ENCODE measurements at regions not wholly inside any gene's neighbourhood (a gene's known extent, or its start where the extent isn't known, plus 50 kb on each side); places are given as distances from the start of the nearest gene placed in this dataset.
A peak's percentile ranks its signal among the peaks of the same experiment; 100 is the strongest.

DNA sequence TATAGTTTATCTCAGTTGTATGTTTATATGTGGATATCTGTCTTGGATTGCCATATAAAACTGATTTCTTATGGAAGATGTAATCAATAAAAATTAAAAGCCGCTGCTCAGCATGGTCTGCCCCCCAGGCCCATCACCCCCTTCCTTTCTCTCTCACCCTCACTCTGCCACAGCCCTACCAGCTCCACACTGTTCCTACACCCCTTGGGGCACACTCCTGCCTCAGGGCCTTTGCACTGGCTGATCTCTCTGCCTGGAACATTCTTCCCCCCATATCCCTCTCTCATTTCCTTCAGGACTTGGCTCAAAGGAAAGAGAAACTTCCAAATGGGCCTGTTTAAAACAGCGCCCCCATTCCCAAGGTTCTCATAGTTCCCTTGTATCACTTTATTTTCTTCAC, 63.1 kb downstream of the LRRC32 start:
- DNase-seq (ENCODE audit: low spot score), result no peak

DNA sequence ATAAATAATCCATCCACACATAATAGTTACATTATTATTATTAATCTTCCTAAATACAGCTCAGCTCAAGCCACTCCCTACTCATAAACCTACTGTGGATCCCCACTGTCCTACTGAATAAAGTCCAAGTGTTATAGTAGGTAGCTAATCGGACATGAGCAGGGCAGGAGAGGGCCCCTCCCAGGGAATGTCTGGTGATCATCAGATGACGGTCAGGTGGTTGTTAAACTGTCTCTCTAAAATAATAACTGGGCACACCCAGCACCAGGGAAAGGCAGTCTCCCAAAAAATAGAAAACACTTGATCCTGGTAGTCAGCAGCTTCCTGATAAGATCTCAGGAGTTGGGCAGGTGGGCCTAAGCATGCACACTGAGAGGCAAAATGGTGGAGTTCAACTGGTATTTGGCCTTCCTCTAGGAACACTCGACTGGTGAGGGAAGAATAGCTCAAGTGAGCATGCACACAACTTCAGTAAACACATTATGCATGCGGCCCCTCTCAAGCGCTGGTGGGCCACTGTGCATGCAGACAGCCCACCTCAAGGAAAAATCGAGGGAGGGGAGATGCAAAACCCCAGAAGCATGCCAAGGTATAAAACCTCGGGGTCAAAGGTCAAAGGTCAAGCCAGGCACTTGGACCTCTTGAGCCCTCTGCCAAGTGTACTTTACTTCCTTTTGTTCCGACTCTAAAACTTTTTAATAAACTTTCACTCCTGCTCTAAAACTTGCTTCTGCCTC, 65.0 kb downstream of the LRRC32 start:
- DNase-seq (ENCODE audit: low spot score), result peak; percentile 40

DNA sequence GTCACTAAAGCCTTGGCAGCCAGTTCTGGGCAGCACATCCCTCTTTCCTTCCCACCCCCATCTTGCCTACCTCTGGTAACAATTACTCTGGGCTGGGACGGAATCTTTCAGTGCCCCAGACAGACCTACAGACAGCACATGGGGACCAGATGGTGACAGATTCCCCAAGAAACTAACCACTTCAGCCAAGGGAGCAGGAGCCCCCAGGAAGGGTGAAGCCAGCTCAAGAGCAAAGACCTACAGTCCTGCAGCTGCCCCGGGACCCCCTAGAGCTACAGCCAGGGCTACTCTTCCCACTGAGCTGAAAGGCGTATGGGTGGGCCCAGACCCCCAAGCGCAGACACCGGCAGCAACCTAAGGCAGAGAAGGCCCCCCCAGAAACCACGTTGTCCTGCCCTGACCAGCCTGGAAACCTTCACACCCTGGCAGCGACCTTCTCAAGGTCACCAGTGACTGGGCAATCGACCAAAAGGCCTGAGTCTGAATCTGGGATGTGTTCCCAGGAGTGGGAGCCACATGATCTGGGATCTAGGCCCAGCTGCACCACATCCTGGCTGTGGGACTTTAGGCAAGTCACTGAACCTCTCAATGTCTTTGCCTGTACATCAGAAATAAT, 65.8 kb downstream of the LRRC32 start:
- peak; percentile 38 for DNase-seq (ENCODE audit: low spot score)

DNA sequence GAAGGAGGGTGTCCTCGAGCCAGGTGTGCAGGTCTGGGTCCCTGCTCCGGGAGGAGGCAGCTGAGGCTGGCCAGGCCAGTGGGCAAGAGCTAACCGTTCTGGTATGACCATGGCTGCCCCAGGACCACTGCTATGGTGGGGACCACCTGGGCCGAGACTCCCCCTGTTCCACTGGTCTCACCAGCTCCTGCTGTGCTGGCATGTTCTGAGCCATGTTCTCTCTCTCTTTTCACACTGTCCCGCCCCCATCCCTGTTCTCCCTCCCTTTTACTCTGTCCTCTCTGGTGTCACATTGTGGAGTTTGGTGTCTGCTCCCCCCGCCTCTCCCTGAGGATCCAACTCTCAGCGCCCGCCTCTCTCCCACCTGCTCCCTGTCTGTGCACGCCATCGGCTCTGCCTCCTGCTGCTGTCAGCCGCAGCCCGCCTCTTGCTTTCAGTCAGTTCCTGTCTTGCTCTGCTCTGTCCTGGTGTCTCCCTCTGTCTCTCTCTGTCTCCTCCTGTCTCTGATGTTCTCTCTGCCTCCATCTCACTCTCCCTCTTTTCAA, 66.4 kb downstream of the LRRC32 start:
- DNase-seq (ENCODE audit: low spot score), result peak; percentile 40

DNA sequence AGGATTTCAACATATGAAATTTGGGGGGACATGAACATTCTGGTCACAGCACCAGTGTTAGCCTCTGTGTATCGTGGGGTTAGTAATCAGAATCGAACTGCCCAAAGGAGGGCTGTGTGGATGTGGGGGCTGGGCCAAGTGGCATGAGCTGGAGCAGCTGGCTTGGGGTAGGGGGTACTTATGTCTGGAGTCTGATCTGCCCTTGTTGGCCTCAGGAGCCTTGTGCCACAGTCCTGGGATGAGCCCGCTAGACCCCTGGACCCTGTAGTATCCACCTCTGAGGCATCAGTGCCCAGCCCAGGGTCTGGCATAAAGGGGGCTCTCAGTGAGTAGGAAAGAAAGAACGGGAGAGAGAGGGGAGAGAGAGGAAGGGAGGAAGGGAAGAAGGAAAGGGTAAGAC, 67.3 kb downstream of the LRRC32 start:
- DNase-seq (ENCODE audit: low spot score), result peak; percentile 30

Measured in ecto neural progenitor cell (in vitro differentiated cells).